ENCODE measurements at regions not wholly inside any gene's neighbourhood (a gene's known extent, or its start where the extent isn't known, plus 50 kb on each side); places are given as distances from the start of the nearest gene placed in this dataset.
A peak's percentile ranks its signal among the peaks of the same experiment; 100 is the strongest.

- ATAC-seq: no peak
- peak overlapping the region in 1 of 2 donors; percentile 84 for H3K27ac Mint-ChIP-seq
- H3K9me3 Mint-ChIP-seq: peaks cover 4 to 10% of the 10 kb centered on the region in 2 donors
- no peak for DNase-seq (ENCODE audit: low spot score in 2 of 2)
- H3K36me3 Mint-ChIP-seq: peaks cover 12 to 21% of the 10 kb centered on the region in 2 donors
Measured at GRCh38 chr10:7483848-7484247, 73.0 kb upstream of the SFMBT2 start.

GRCh38 chr10:7482992-7483391 is 72.2 kb upstream of the SFMBT2 start:
- no peak for DNase-seq (ENCODE audit: low spot score in 2 of 2)
- no peak for ATAC-seq
- H3K9me3 Mint-ChIP-seq: peaks cover 4 to 10% of the 10 kb centered on the region in 2 donors
- peak overlapping the region in 1 of 2 donors; percentile 84 for H3K27ac Mint-ChIP-seq
- H3K36me3 Mint-ChIP-seq: peaks cover 12 to 21% of the 10 kb centered on the region in 2 donors

GRCh38 chr10:7481368-7481765 is 70.5 kb upstream of the SFMBT2 start:
- H3K27ac Mint-ChIP-seq: peak overlapping the region in 1 of 2 donors; percentile 57

GRCh38 chr10:7480742-7481367 is 70.0 kb upstream of the SFMBT2 start:
- peak overlapping the region in 1 of 2 donors; percentile 57 for H3K27ac Mint-ChIP-seq
- no peak for DNase-seq (ENCODE audit: low spot score in 2 of 2)
- peaks cover 4 to 9% of the 10 kb centered on the region in 2 donors for H3K9me3 Mint-ChIP-seq
- no peak for ATAC-seq
- peaks cover 11 to 18% of the 10 kb centered on the region in 2 donors for H3K36me3 Mint-ChIP-seq

More at GRCh38 chr10:7481368-7481765, 70.5 kb upstream of the SFMBT2 start:
- H3K9me3 Mint-ChIP-seq: peaks cover 4 to 10% of the 10 kb centered on the region in 2 donors
- peaks cover 12 to 21% of the 10 kb centered on the region in 2 donors for H3K36me3 Mint-ChIP-seq
- DNase-seq (ENCODE audit: low spot score in 2 of 2) (no peak), ATAC-seq (no peak)

GRCh38 chr10:7479861-7480598 is 69.2 kb upstream of the SFMBT2 start:
- Mint-ChIP-seq H3K9me3 (peaks cover 4 to 6% of the 10 kb centered on the region in 2 donors), H3K36me3 (peaks cover 6 to 13% of the 10 kb centered on the region in 2 donors), H3K27ac (no peak overlapping the region)
- no peak for DNase-seq (ENCODE audit: low spot score in 2 of 2)
- ATAC-seq: no peak

- Mint-ChIP-seq H3K9me3 (peaks cover 4 to 6% of the 10 kb centered on the region in 2 donors), H3K36me3 (peaks cover 6 to 13% of the 10 kb centered on the region in 2 donors), H3K27ac (peak overlapping the region; percentile 3 to 66)
- ATAC-seq: peak in 1 of 2 donors; percentile 75
- DNase-seq (ENCODE audit: low spot score in 2 of 2): no peak
Measured at GRCh38 chr10:7478727-7479457, 68.1 kb upstream of the SFMBT2 start.

- Mint-ChIP-seq H3K36me3 (peaks cover 0 to 1% of the 10 kb centered on the region in 2 donors), H3K27ac (peak overlapping the region in 1 of 2 donors; percentile 8), H3K9me3 (peaks cover 0 to 8% of the 10 kb centered on the region in 2 donors)
- DNase-seq (ENCODE audit: low spot score in 2 of 2) (no peak), ATAC-seq (no peak)
Measured at GRCh38 chr10:7477538-7478334, 66.9 kb upstream of the SFMBT2 start.

- no peak for DNase-seq (ENCODE audit: low spot score in 2 of 2)
- peaks cover 0 to 8% of the 10 kb centered on the region in 2 donors for H3K9me3 Mint-ChIP-seq
- H3K27ac Mint-ChIP-seq: no peak overlapping the region
Measured at GRCh38 chr10:7475939-7476338, 65.1 kb upstream of the SFMBT2 start.

GRCh38 chr10:7475046-7475911 is 64.4 kb upstream of the SFMBT2 start:
- DNase-seq (ENCODE audit: low spot score in 2 of 2) (no peak), ATAC-seq (no peak)
- H3K27ac Mint-ChIP-seq: no peak overlapping the region
- no peaks in the 10 kb centered on the region for H3K36me3 Mint-ChIP-seq
- H3K9me3 Mint-ChIP-seq: peaks cover 0 to 8% of the 10 kb centered on the region in 2 donors

More at GRCh38 chr10:7475939-7476338, 65.1 kb upstream of the SFMBT2 start:
- ATAC-seq: no peak
- H3K36me3 Mint-ChIP-seq: no peaks in the 10 kb centered on the region

GRCh38 chr10:7474388-7474787 is 63.6 kb upstream of the SFMBT2 start:
- peaks cover 0 to 8% of the 10 kb centered on the region in 2 donors for H3K9me3 Mint-ChIP-seq
- DNase-seq (ENCODE audit: low spot score in 2 of 2) (no peak), ATAC-seq (no peak)
- H3K36me3 Mint-ChIP-seq: no peaks in the 10 kb centered on the region
- peak overlapping the region in 1 of 2 donors; percentile 10 for H3K27ac Mint-ChIP-seq

GRCh38 chr10:7473474-7473873 is 62.6 kb upstream of the SFMBT2 start:
- Mint-ChIP-seq H3K27ac (no peak overlapping the region), H3K9me3 (peaks cover 0 to 8% of the 10 kb centered on the region in 2 donors), H3K36me3 (no peaks in the 10 kb centered on the region)
- DNase-seq (ENCODE audit: low spot score in 2 of 2) (no peak), ATAC-seq (no peak)

- ATAC-seq (peak; percentile 59 to 75), DNase-seq (ENCODE audit: low spot score in 2 of 2) (no peak)
- no peaks in the 10 kb centered on the region for H3K36me3 Mint-ChIP-seq
- H3K9me3 Mint-ChIP-seq: peaks cover 0 to 8% of the 10 kb centered on the region in 2 donors
- H3K27ac Mint-ChIP-seq: peak overlapping the region in 1 of 2 donors; percentile 51
Measured at GRCh38 chr10:7471720-7472367, 61.0 kb upstream of the SFMBT2 start.

- Mint-ChIP-seq H3K27ac (no peak overlapping the region), H3K9me3 (peaks cover 0 to 8% of the 10 kb centered on the region in 2 donors), H3K36me3 (no peaks in the 10 kb centered on the region)
- ATAC-seq (no peak), DNase-seq (ENCODE audit: low spot score in 2 of 2) (no peak)
Measured at GRCh38 chr10:7470371-7470770, 59.5 kb upstream of the SFMBT2 start.

- Mint-ChIP-seq H3K36me3 (no peaks in the 10 kb centered on the region), H3K9me3 (no peaks in the 10 kb centered on the region), H3K27ac (no peak overlapping the region)
- ATAC-seq (no peak), DNase-seq (ENCODE audit: low spot score in 2 of 2) (no peak)
Measured at GRCh38 chr10:7467031-7467667, 56.3 kb upstream of the SFMBT2 start.

- H3K36me3 Mint-ChIP-seq: no peaks in the 10 kb centered on the region
- no peaks in the 10 kb centered on the region for H3K9me3 Mint-ChIP-seq
- DNase-seq (ENCODE audit: low spot score in 2 of 2) (no peak), ATAC-seq (no peak)
- H3K27ac Mint-ChIP-seq: no peak overlapping the region
Measured at GRCh38 chr10:7464691-7465090, 53.9 kb upstream of the SFMBT2 start.
